ENCODE measurements at regions not wholly inside any gene's neighbourhood (a gene's known extent, or its start where the extent isn't known, plus 50 kb on each side); places are given as distances from the start of the nearest gene placed in this dataset.

- Histone ChIP-seq H4K20me1 (replicated peaks in 1 of 2; ENCODE audit: control insufficient read depth in 1 of 2, insufficient read depth in 2 of 2, low read length in 2 of 2) (no peaks in the 10 kb centered on the region), H3K56ac (replicated peaks; ENCODE audit: insufficient read length, low read depth, low read length) (no peak overlapping the region), H2BK120ac (replicated peaks; ENCODE audit: low read depth, low read length) (no peak overlapping the region), H3K4me3 (ENCODE audit: extremely low read depth in 1 of 4, insufficient read depth in 2 of 4, low read depth in 3 of 4, low read length in 4 of 4) (no peak overlapping the region), H3K79me1 (ENCODE audit: low read depth, low read length) (no peaks in the 10 kb centered on the region), H3K79me2 (ENCODE audit: control insufficient read depth in 1 of 2, insufficient read depth in 2 of 2, low read length in 2 of 2) (no peaks in the 10 kb centered on the region), H3K9me3 (ENCODE audit: insufficient read depth in 2 of 2, low read depth in 1 of 2, low read length in 1 of 2) (no peaks in the 10 kb centered on the region), H3K27ac (ENCODE audit: low read depth, low read length) (no peak overlapping the region), H3K18ac (ENCODE audit: extremely low read depth, low read length) (no peak overlapping the region), H3K23me2 (ENCODE audit: low read depth, low read length) (no peaks in the 10 kb centered on the region), H3K36me3 (ENCODE audit: control insufficient read depth in 2 of 4, insufficient read depth in 4 of 4, low read length in 3 of 4) (no peaks in the 10 kb centered on the region), H3K27me3 (replicated peaks in 1 of 4; ENCODE audit: control insufficient read depth in 3 of 4, extremely low read depth in 1 of 4, insufficient read depth in 3 of 4, low read length in 3 of 4) (no peaks in the 10 kb centered on the region), H3K9ac (replicated peaks in 1 of 4; ENCODE audit: extremely low read depth in 1 of 4, low read depth in 3 of 4, low read length in 3 of 4) (no peak overlapping the region), H3K4me2 (ENCODE audit: insufficient read depth in 1 of 2, low read depth in 2 of 2, low read length in 2 of 2) (no peak overlapping the region), H2AFZ (ENCODE audit: low read length) (no peak overlapping the region), H3K14ac (ENCODE audit: insufficient read length) (no peak overlapping the region), H3K4me1 (replicated peaks in 1 of 4; ENCODE audit: control insufficient read depth in 3 of 4, insufficient read depth in 4 of 4, low read length in 3 of 4) (no peaks in the 10 kb centered on the region; a peak in 2 of 7 replicates), H2BK12ac (ENCODE audit: low read depth, low read length) (no peak overlapping the region), H2BK15ac (ENCODE audit: low read length) (no peak overlapping the region), H2BK20ac (ENCODE audit: low read length) (no peak overlapping the region), H3K4ac (replicated peaks; ENCODE audit: insufficient read length, low read depth, low read length) (no peak overlapping the region), H4K5ac (ENCODE audit: insufficient read length, low read depth, low read length) (no peak overlapping the region), H2AK5ac (ENCODE audit: low read depth, low read length) (no peak overlapping the region), H4K8ac (ENCODE audit: extremely low read depth, insufficient read depth, low read length) (no peak overlapping the region), H3K23ac (ENCODE audit: insufficient read length) (no peak overlapping the region), H2BK5ac (ENCODE audit: low read depth, low read length) (no peak overlapping the region), H4K91ac (replicated peaks; ENCODE audit: insufficient read length, low read length) (no peak overlapping the region)
- ChIA-PET CTCF (ENCODE audit: partially characterized antibody) (no interaction called here), POLR2A (ENCODE audit: partially characterized antibody) (no interaction called here)
- WGBS, 2 experiments (ENCODE audit: extremely low coverage in 1 of 2, insufficient coverage in 1 of 2, insufficient read length in 1 of 2, insufficient replicate concordance in 2 of 2, low coverage in 1 of 2, low lambda C conversion rate in 2 of 2, missing lambda C conversion rate in 1 of 2): 91% methylated on average over 4 of the region's 4 CpGs; no CpG with 5 or more reads in 1 of the 2 experiments
- no peak for TF ChIP-seq JUN (IDR thresholded peaks at IDR 0.05; ENCODE audit: low read depth, low read length)
- TF ChIP-seq CEBPB (IDR thresholded peaks at IDR 0.05; ENCODE audit: low read depth, low read length): no peak
- FAIRE-seq (no peak), DNase-seq (ENCODE audit: low read depth in 1 of 2, low spot score in 2 of 2) (no peak)
These were observed 586.2 kb downstream of the RAB28 start for GRCh38 chr4:12897954-12898353.
